GM19397 (cell line): ENCODE measurements at regions not wholly inside any gene's neighbourhood (a gene's known extent, or its start where the extent isn't known, plus 50 kb on each side); places are given as distances from the start of the nearest gene placed in this dataset.
A peak's percentile ranks its signal among the peaks of the same experiment; 100 is the strongest.
"Not testable (repeated sequence)": the region's sequence is repeated elsewhere in the genome, so short reads cannot be mapped to it uniquely, and the experiment has no call there.

Source experiments
- ATAC-seq: cut with Tn5 transposase; IDR thresholded peaks from one replicate; pipeline ENCODE4 v1.9.1; 2021; ENCODE audit warnings: mild to moderate bottlenecking, moderate library complexity; ENCODE audit not compliant: unreplicated experiment

DNA sequence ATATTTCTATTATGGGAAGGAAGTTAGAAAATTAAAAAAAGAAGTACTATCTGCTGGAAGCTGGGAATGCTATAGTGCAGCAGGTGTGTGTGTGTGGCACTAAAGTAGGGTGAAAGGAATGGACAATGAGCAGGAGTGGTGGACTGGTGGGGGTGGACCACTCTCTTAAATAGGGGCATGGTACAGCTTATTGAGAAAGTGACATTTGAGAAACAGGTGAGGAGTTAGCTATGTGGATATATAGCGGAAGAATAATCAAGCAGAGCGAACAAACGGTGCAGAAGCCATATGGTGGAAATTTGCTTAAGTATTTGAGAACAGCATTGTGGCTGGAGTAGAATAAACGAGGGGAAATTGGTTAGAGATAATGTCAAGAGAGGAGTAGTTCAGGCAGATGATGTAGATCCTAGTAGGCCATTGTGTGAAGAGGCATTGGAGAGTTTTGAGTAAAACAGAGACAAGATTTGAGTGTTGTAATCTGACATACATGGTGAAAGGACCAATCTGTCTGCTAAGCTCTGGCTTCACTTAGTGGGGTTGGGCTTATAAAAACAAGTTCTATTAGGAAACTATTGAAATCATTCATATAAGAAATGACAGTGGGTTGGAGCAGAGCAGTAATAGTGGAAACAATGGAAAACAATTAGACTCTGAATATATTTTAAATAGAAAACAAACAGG is 149.2 kb upstream of the SYT10 start:
- peak; percentile 11 for ATAC-seq

DNA sequence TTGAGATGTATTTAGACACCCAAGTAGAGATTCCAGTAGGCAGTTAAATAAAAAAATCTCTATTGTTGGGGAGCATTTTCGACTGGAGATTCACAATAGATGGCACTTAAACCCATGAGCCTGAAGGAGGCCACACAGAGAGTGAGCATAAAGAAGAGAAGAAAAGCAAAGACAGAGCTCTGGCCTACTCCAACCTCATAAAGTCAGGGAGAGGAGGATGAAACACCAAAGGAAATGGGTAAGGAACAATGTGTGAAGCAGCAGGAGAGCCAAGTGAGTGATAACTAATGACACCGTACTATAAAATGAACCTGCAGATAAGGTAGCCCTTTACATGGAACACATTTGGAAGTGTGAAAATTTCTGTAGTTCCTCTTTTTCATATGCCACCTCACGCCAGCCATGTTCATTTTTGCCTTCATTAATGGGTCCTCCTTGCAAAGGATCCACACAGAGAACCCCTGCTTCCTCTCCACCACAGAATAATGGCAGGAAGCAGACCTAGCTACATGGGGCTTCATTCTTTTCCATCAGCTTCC is 150.0 kb upstream of the SYT10 start:
- ATAC-seq = no peak

GRCh38 chr12:33593753-33594152 is 154.1 kb upstream of the SYT10 start:
- no peak for ATAC-seq

DNA sequence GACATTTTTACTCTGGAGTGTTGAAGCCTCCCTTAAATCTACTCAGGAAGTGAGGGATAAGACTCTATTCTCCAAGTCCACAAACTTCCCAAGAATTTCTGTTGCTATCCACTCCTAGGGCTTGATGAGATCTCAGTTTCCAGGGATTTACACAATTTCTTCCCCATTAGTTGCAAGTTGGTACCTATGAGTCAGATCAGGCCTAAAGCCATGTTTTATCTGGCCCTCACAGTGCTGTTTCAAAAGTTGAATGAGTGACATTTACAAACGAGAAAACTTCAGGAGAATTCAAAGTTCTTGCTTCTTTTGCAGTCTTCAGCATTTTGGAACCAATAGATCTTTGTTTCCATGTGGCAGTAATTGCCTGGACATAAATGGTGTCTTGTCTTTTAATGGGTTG is 156.4 kb upstream of the SYT10 start:
- no peak for ATAC-seq

GRCh38 chr12:33596814-33597213 is 157.2 kb upstream of the SYT10 start:
- no peak for ATAC-seq

- no peak for ATAC-seq
These were observed 162.9 kb upstream of the SYT10 start for GRCh38 chr12:33602515-33602914.

GRCh38 chr12:33605757-33606156 is 166.1 kb upstream of the SYT10 start:
- ATAC-seq = no peak

- no peak for ATAC-seq
These were observed 170.3 kb upstream of the SYT10 start for GRCh38 chr12:33609910-33610309.

GRCh38 chr12:33614630-33615029 is 175.0 kb upstream of the SYT10 start:
- no peak for ATAC-seq

GRCh38 chr12:33617218-33617617 is 177.6 kb upstream of the SYT10 start:
- ATAC-seq = no peak

GRCh38 chr12:33628087-33628486 is 188.5 kb upstream of the SYT10 start:
- ATAC-seq = no peak

GRCh38 chr12:33634544-33634943 is 194.9 kb upstream of the SYT10 start:
- ATAC-seq = no peak

- not testable (repeated sequence) for ATAC-seq
These were observed 197.3 kb upstream of the SYT10 start for GRCh38 chr12:33636930-33637329.

GRCh38 chr12:33639975-33640374 is 200.4 kb upstream of the SYT10 start:
- no peak for ATAC-seq

GRCh38 chr12:33649992-33650391 is 210.4 kb upstream of the SYT10 start:
- ATAC-seq = no peak

- no peak for ATAC-seq
These were observed 211.2 kb upstream of the SYT10 start for GRCh38 chr12:33650832-33651231.

- no peak for ATAC-seq
These were observed 213.7 kb upstream of the SYT10 start for GRCh38 chr12:33653362-33653761.

- ATAC-seq = no peak
These were observed 214.7 kb upstream of the SYT10 start for GRCh38 chr12:33654313-33654712.

- ATAC-seq = no peak
These were observed 223.5 kb upstream of the SYT10 start for GRCh38 chr12:33663000-33663654.

DNA sequence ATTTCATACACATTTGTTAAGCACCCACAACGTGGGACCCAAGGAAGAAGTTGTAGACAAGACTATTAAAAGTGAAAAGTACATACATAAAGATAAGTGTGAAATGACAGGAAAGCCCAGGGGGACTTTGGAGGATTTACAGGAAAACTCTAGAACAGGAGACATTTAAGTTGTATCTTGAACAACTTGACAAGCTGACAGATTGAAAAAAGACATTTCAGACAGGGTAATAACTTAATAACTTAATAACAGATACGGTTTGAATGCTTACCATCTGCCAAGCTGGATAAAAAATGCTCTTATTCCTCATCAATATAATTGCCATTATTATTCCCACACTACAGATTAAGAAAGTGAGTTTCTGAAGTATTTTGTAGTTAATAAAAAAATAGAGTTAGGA is 229.7 kb upstream of the SYT10 start:
- no peak for ATAC-seq

GRCh38 chr12:33670284-33670683 is 230.7 kb upstream of the SYT10 start:
- ATAC-seq = no peak

DNA sequence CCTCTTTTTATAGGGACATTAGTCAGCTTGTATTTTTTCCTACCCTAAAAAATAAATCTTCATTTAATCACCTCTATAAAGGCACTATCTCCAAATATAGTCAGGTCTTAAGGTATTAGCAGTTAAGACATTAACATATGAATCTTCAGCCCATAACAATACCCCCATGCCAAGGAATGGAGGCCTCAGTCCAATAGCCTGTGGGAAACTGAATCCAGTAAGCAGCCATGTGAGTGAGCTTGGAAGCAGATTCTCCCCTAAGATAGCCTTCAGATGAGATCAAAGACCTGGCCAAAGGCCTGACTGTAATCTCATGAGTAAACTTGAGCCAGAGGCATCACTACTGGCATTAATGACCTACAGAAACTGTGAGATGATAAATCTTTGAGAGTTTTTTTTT is 232.1 kb upstream of the SYT10 start:
- ATAC-seq = no peak
